Urinary bladder (tissue), 3 donors: ENCODE measurements at regions not wholly inside any gene's neighbourhood (a gene's known extent, or its start where the extent isn't known, plus 50 kb on each side); places are given as distances from the start of the nearest gene placed in this dataset.

Experiments used
- DNase-seq: peaks from one replicate; pipeline ENCODE4 v3.0.0-alpha.2; 2015; ENCODE audit errors: extremely low spot score
- H3K27ac ChIP-seq: one replicate; pipeline ENCODE4 v1.5.1; 2013; ENCODE audit warnings: low read depth, mild to moderate bottlenecking, moderate library complexity
- H3K36me3 ChIP-seq: one replicate; pipeline ENCODE4 v1.6.1; 2013; ENCODE audit warnings: mild to moderate bottlenecking, moderate library complexity; ENCODE audit not compliant: insufficient read depth
- H3K4me1 ChIP-seq: one replicate; pipeline ENCODE4 v1.6.1; 2013; ENCODE audit warnings: mild to moderate bottlenecking, moderate library complexity; ENCODE audit not compliant: insufficient read depth
- H3K4me3 ChIP-seq: one replicate; pipeline ENCODE4 v1.5.1; 2013; ENCODE audit warnings: low read depth, low read length
- WGBS: extraction: QIAGEN DNeasy Blood & Tissue Kit; methylation state at CpG from one replicate; pipeline ENCODE4 v1.1.7; 2013; 5-methylcytosine and 5-hydroxymethylcytosine counted together
- donor health status: healthy with polysubstance abuse.
- donor health status: healthy.

GRCh38 chr1:118661769-118662320 lies 326.3 kb downstream of the TBX15 start:
- H3K27ac ChIP-seq: no peak overlapping the region
- WGBS: 78% methylated on average over 2 of the region's 2 CpGs
- DNase-seq: no peak
- no peak overlapping the region for H3K4me3 ChIP-seq
- H3K4me1 ChIP-seq: no peaks in the 10 kb centered on the region
- H3K36me3 ChIP-seq: no peaks in the 10 kb centered on the region

- Histone ChIP-seq H3K36me3 (no peaks in the 10 kb centered on the region), H3K4me1 (no peaks in the 10 kb centered on the region), H3K4me3 (no peak overlapping the region), H3K27ac (no peak overlapping the region)
- DNase-seq: no peak
- 11% methylated on average over 1 of the region's 1 CpG for WGBS
Observed at GRCh38 chr1:118660769-118661168, 327.4 kb downstream of the TBX15 start.

DNA sequence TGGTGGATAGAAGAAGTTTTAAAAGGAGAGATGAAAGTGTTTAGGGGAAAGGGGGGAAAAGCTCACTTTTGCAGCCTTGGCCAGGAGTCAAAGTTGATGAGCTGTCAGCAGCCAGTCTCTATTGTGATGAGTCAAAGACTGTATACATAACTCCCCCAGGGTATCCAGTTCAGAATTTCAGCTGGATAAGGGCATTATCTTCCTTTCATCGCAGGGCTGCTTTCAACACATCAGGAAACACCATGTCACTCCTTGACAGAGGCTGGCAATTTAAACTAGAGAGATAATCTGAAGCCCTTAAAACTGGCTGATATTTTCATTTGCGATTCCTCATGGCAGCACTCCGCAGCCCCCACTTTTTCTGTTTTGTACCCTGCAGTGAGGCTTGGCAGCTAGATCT lies 328.5 kb downstream of the TBX15 start:
- H3K4me3 ChIP-seq: no peak overlapping the region
- WGBS: 22% methylated on average over 3 of the region's 3 CpGs
- H3K4me1 ChIP-seq: no peaks in the 10 kb centered on the region
- no peak overlapping the region for H3K27ac ChIP-seq
- no peaks in the 10 kb centered on the region for H3K36me3 ChIP-seq
- no peak for DNase-seq

DNA sequence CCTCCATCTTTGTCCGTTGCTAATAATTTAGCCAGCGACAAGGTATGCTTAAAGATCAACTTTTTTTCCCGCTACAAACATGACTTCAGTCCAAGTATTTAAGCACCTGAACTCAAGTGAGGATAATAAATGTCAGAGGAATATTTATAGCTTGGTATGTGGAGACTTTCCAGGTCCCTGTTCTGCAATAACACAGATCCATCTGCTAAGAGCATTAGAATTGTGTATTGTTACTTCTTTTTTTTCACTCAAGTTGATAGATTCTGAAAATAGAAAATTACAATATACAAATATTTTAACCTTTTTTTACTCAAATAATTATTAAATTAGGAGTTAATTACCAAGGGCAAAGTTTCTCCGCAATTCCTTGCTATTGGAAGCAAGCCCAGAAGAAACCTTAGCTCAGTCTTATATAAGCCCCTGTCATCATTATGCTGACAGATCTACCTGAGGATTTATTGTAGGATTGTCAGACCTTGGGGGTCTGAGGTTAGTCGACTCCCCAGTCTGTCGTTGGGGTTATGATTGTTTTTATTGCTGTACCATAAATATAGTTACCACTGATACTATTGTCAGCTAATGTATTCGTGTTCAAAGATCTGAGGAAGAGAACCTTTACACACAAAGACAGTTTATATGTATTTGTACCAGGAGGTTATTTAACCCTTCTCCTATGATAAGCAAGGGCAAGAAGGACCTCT lies 337.9 kb downstream of the TBX15 start:
- H3K4me3 ChIP-seq: no peak overlapping the region
- 17% methylated on average over 7 of the region's 7 CpGs for WGBS
- no peak overlapping the region for H3K27ac ChIP-seq
- H3K4me1 ChIP-seq: no peaks in the 10 kb centered on the region
- no peak for DNase-seq
- H3K36me3 ChIP-seq: no peaks in the 10 kb centered on the region

GRCh38 chr1:118649369-118650106 lies 338.6 kb downstream of the TBX15 start:
- 31% methylated on average over 4 of the region's 4 CpGs for WGBS
- Histone ChIP-seq H3K4me1 (no peaks in the 10 kb centered on the region), H3K27ac (no peak overlapping the region)

GRCh38 chr1:118636004-118636403 lies 352.1 kb downstream of the TBX15 start:
- Histone ChIP-seq H3K36me3 (no peaks in the 10 kb centered on the region), H3K27ac (no peak overlapping the region), H3K4me1 (no peaks in the 10 kb centered on the region), H3K4me3 (no peak overlapping the region)
- no peak for DNase-seq

More at GRCh38 chr1:118649369-118650106, 338.6 kb downstream of the TBX15 start:
- no peak overlapping the region for H3K4me3 ChIP-seq
- H3K36me3 ChIP-seq: no peaks in the 10 kb centered on the region
- DNase-seq: no peak

DNA sequence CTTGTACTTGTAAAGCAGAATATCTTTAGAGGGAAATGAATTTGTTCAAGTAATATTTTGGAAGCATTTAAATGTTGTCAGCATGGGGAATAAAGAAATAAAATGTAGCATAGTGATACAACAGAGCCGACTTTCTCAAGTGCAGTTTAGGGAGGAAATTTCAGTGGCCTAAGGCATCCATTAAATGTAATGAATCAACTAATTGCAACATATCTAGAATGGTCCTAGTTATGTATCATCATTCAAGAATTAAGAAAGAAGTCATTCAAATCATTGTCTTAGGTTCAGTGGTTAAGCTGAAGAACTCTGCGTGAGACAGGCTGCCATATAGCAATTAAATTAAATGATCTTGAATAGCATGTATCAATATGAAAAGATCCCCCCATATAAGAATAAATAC lies 360.7 kb downstream of the TBX15 start:
- H3K4me3 ChIP-seq: no peak overlapping the region
- 83% methylated on average over 2 of the region's 2 CpGs for WGBS
- H3K36me3 ChIP-seq: no peaks in the 10 kb centered on the region
- no peak overlapping the region for H3K27ac ChIP-seq
- no peaks in the 10 kb centered on the region for H3K4me1 ChIP-seq
- no peak for DNase-seq

DNA sequence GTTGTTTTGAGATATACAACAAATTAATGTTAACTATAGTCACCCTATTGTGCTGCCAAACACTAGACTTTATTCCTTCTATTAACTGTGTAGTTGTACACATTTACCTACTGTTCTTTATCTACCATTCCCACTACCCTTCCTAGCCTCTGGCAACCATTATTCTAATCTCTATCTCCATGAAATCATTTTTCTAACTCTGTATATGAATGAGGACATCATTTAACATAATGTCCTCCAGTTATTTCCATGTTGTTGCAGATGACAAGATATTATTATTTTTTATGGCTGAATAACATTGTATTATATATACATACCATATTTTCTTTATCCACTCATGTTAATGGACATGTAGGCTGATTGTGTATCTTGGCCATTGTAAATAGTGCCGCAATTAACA lies 366.3 kb downstream of the TBX15 start:
- no peak for DNase-seq
- 84% methylated on average over 1 of the region's 1 CpG for WGBS
- Histone ChIP-seq H3K27ac (no peak overlapping the region), H3K4me1 (no peaks in the 10 kb centered on the region), H3K36me3 (no peaks in the 10 kb centered on the region), H3K4me3 (no peak overlapping the region)

GRCh38 chr1:118618618-118619340 lies 369.4 kb downstream of the TBX15 start:
- H3K4me1 ChIP-seq: no peaks in the 10 kb centered on the region
- 77% methylated on average over 3 of the region's 3 CpGs for WGBS
- H3K36me3 ChIP-seq: no peaks in the 10 kb centered on the region
- no peak overlapping the region for H3K4me3 ChIP-seq
- DNase-seq: no peak
- no peak overlapping the region for H3K27ac ChIP-seq

DNA sequence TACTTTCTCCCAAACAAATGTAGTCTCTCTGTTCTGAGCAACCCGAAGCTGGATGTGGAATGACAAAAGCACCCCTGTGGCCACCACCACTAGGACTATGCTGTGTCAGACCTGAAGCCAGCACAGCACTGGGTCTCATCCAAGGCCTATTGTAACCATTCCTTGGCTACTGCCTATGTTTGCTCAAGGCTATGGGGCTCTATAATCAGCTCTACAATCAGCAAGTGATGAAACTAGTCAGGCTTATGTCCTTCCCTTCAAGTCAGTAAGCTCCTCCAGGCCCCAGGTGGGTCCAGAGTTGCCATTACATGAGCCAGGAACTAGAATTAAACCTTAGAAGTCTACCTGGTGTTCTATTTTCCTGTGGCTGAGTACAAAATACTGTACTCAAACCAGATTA lies 370.2 kb downstream of the TBX15 start:
- Histone ChIP-seq H3K36me3 (no peaks in the 10 kb centered on the region), H3K4me1 (no peaks in the 10 kb centered on the region), H3K4me3 (no peak overlapping the region), H3K27ac (no peak overlapping the region)
- WGBS: 2% methylated on average over 1 of the region's 1 CpG
- no peak for DNase-seq

GRCh38 chr1:118615066-118615465 lies 373.1 kb downstream of the TBX15 start:
- DNase-seq: no peak
- 76% methylated on average over 2 of the region's 2 CpGs for WGBS
- Histone ChIP-seq H3K4me1 (no peaks in the 10 kb centered on the region), H3K27ac (no peak overlapping the region), H3K36me3 (no peaks in the 10 kb centered on the region), H3K4me3 (no peak overlapping the region)

- no peak for DNase-seq
- H3K27ac ChIP-seq: no peak overlapping the region
- no peak overlapping the region for H3K4me3 ChIP-seq
- no peaks in the 10 kb centered on the region for H3K36me3 ChIP-seq
- H3K4me1 ChIP-seq: no peaks in the 10 kb centered on the region
- 28% methylated on average over 5 of the region's 5 CpGs for WGBS
Observed at GRCh38 chr1:118589238-118589846, 398.8 kb downstream of the TBX15 start.

DNA sequence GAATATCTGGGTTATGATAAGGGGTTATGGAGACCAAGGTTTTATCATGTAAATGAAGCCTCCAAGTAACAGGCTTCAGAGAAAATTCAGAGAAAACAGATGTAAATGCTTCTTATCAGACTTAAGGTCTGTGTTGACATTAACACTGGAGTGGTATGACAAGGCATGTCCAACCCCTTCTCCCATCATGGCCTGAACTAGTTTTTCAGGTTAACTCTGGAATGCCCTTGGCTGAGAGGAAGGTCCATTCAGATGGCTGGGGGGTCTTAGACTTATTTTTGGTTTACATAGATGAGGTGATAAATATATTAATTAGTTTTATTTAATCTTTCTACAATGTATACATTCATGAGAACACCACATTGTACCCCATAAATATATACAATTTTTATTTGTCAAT lies 399.6 kb downstream of the TBX15 start:
- H3K36me3 ChIP-seq: no peaks in the 10 kb centered on the region
- no peak overlapping the region for H3K27ac ChIP-seq
- no peaks in the 10 kb centered on the region for H3K4me1 ChIP-seq
- no peak overlapping the region for H3K4me3 ChIP-seq
- DNase-seq: no peak
